ENCODE measurements at regions not wholly inside any gene's neighbourhood (a gene's known extent, or its start where the extent isn't known, plus 50 kb on each side); places are given as distances from the start of the nearest gene placed in this dataset.
"Not testable (repeated sequence)": the region's sequence is repeated elsewhere in the genome, so short reads cannot be mapped to it uniquely, and the experiment has no call there.

DNA sequence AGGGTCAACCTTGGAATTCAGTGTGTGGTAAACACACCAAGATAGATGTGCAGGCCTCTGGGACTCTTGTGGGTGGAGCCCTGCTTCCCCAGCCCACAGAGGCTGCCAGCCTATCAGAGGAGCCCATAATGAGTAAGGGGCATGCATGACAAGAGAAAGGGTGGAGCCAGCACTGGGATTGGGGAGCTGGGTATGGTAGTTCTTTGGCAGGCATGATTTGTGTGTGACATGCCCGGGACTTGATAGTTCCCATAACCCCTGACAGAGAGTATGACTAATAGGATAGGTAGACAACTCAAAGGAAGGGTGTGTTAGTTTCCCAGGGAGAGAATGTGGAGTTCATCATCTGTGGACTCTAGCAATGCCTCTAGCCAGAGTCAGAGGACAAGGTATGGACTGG, 143.0 kb downstream of the EMP1 start:
- no peak for DNase-seq

DNA sequence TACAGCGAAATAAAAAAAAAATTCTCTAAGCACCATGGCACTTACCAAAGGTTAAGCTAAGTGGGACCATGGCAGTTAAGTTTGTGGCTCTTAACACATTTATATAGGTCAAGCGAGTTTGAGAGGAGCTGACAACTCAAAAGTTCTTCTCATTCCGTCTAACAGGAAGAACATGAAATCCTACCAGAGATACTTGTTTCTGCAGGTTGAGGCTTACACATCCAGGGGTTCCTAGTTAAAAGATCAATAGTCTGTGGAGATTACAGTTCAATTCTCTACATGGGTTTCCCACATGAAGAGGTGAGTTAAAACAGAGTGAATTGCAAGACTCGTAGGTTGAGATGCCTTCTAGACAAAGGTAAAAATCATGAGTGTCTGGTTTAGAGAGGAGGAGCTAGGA, 142.6 kb downstream of the EMP1 start:
- DNase-seq: no peak

DNA sequence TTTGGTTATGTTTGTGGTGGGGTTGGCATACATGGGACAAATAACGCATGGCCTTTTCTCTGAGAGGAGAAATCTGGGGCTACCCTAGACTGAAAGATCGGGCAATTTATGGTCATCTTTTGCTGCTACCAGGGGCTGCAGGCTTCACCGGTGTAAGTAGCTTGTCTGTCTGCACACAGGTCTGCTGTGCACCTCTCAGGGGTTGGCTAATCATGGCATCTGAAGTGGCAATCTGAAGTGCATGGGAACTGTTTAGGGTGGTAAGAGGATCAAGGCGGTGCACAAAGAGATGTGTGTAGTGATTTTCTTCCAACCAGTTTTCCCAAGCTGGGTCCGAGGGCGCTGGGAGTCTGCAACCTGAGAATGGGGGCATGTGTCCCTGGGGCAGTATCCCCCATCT, 141.3 kb downstream of the EMP1 start:
- no peak for DNase-seq

DNA sequence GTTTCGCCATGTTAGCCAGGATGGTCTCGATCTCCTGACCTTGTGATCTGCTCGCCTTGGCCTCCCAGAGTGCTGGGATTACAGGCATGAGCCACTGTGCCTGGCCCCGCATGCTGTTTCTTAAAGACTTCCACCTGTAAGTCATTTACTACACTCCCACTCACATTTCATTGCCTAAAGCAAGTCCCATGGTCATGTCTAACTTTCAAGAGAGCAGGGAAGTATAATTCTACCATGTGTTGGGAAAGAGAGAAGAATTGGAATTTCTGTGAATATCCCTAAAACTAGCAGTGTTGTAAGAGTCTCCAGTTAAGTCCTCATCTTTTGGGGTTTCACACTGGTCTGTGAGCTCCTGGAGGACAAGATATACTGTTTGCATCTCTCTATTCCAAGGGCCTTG, 139.7 kb downstream of the EMP1 start:
- DNase-seq: no peak

DNA sequence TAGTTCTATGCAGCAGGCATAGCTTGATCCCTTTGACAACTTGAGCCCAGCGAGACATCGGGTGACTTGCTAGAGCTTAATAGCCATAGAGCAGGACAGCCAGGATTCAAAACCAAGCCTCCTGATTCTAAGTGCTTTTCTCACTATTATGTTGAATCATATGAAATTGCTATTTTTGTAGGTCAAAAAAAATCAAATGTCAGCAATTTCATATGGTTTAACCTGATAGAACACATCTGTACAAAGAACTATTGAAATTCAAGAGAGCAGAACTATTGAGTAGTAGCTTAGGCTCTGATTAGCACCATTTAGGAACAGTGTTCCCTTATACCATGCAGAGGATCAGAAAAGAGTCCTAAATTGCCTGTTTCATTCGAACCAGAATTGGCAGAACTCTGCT, 132.0 kb downstream of the EMP1 start:
- DNase-seq: no peak

DNA sequence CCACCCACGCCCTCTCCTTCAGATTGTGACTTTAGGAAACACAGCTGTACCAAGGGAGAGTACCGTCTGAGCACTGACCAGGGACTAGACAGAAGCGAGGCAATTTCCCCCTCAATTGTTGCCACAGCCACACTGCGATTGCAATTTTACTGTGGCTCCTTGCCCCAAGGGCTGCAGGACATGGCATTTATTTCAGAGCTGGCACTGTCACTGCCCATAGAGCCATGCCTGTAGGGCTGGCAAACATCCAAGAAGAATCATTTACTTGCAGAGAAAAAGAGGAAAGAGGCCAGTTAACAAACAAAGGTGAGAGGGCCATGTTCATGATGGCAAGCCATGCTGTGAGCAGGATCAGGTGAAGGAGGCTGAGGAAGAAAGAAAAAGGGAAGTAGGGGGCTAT, 129.6 kb downstream of the EMP1 start:
- no peak for DNase-seq

DNA sequence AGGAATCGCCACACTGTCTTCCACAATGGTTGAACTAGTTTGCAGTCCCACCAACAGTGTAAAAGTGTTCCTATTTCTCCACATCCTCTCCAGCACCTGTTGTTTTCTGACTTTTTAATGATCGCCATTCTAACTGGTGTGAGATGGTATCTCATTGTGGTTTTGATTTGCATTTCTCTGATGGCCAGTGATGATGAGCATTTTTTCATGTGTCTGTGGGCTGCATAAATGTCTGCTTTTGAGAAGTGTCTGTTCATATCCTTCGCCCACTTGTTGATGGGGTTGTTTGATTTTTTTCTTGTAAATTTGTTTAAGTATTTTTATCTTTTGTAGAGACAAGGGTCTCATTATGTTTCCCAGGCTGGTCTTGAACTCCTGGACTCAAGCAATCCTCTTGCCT, 128.5 kb downstream of the EMP1 start:
- DNase-seq: not testable (repeated sequence)

DNA sequence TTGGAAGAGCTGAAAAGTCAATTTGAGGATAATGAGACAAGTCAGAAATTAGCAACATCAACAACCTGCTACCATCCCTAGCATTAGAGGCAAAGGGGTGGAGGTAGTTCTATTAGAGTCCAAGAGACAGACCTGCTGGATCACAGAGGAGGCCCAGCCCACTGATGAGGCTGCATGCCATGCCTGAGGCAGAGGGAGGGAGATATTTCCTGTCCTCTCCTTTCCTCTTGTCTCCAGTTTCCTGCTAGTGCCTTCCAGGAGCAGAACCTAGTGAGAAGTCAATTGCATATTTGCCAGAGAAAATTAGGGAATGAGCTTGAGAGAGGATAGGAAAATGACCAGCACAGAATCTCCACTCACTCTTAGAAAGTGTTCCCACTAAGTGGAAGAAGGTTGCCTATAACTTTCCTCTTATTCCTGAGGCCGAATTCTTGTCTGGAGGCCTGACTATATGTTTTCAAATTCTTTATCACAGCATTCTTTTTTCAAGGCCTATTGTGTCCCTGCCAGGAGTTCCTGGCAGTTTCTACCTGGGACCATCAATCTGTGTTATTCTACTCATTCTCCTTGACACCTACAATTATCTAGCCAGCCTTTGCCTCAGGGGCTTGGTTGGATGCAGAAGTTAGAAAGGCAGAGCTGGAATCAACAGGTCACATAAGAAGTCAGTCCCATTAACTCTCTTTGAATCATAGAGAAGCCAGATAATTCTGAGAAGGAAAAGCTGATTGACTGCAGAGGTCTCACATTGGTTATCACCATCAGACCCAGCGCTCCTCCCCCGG, 121.9 kb downstream of the EMP1 start:
- DNase-seq: no peak

DNA sequence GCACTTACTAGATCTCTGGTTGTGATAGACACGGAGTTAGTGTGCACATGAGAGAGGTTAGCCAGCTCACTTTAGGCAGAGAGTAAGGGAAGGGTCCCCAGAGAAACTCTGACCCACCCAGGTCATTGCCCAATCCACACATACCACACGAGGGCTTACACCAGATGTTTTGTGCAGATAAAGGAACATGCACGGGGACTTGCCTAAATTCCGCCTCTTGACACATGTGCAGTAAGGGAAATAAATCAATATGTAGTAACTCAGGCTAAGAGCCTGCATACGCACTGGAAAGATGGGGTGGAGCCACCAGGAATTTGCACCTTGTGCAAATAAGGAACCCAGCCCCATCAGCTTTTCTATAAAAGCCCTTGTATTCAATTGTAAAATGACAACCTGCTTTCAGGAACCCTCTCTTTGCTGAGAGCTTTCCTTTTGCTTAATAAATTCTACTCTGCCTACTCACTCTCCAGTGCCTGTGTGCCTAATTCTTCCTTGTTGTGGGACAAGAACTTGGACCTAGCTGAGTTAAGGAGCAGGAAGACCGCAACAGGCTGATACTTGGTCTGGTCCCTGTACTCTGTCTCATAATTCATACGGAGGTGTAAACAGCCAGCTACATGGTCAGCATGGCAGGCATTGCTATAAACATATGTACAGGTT, 120.2 kb downstream of the EMP1 start:
- DNase-seq: no peak

DNA sequence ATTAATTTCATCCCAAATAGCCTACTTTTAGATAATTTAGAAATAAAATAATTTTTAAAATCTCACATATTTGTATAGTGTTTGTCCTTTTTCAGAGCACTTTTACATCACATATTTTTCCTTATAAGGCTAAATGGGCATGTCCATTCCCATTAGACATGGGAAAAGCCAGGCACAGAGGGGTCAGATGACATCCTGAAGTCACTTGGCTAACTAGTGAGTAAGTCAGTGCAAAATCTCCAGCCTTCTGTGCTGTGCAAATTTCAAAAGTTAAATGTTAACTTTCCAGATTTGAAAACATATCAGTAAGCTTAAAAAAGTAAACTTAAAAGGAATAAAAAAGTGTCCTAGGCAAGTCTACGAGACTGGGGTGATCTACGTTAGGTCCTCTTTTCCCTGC, 117.4 kb downstream of the EMP1 start:
- DNase-seq: no peak

DNA sequence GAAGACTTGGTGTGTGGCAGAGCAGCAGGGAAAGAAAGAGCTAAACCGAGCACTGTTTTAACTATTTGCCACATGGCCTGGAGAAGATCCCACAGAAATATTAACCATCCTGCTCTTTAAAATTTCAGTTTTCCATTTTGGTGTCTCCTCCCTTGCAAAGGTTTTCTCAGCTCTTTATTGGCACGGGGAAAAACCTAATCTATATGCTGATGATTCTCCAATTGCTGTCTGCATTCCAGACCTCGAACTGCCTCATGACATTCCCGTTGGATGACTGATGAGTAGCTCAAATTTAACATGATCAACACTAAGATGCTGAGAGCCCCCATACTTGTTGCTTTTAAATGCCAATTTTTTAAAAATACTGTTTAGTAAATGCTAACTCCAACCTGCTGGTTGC, 115.0 kb downstream of the EMP1 start:
- DNase-seq: no peak

DNA sequence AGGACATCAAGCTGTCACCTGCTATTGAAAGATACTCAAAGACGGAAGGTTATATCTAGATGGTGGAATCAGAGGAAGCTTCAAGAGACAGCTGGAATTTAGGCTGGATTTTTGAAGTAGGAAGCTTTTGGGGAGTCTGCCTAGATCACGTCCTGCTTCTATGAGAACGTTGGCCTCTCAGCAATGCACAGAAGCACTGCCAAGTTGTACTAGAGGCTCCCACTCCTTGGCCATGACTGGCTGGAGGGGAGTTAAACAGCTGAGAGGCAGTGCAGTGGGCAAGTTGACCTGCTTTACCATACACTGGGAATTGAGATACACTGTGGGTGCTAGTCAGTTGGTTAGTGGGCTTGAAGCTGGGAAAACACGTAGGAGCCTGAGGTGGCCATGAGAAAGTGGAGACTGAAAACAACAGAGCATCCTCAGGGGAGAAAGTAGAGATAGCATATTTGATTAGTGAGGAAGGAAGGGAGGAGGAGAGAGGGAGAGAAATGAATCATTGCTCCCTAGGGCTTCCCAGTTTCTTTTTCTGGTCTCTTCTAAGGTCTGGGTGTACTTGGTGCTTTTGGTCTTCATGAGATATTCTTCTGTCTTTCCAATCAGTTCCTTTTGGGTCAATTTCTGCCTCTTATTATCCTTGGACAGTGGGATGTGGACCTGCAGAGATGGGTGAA, 110.8 kb downstream of the EMP1 start:
- no peak for DNase-seq

DNA sequence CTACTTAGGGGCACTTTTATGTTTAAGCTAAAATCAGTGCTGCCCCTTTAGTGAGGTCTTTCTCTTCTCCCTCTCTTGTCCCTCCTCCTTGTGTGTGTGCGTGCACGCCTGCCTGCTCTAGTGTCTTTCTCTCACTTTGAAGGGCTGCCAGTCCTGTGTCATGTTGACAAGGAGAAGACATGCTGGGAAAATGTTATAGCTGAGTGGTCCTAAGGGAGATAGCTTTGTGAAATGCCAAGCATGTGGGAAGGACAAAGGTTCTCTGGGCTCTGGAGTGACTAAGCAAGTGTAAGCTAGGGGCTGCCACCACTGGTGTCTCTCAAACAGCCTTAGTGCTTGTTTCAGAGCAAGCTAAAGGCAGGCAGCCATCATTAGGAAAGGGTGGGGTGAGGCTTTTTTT, 108.4 kb downstream of the EMP1 start:
- DNase-seq: no peak

DNA sequence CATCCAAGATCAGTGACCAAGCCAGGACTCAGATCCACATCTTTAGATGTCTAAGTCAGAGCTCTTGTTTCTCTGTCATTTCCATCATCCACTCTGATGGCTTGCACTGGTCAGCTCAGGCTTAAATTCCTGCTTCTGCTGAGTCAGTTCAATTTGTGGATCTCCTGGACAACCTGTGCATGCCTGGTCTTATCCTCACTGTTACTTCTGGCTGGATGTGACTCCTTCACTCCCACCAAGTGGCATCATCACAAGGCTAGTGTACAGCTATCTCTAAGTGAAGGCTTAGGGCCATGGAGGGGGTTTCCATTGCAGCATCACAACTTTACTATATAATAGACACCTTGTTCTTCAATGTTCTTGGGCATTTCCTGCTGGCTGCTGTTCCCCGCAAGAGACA, 102.9 kb downstream of the EMP1 start:
- no peak for DNase-seq

DNA sequence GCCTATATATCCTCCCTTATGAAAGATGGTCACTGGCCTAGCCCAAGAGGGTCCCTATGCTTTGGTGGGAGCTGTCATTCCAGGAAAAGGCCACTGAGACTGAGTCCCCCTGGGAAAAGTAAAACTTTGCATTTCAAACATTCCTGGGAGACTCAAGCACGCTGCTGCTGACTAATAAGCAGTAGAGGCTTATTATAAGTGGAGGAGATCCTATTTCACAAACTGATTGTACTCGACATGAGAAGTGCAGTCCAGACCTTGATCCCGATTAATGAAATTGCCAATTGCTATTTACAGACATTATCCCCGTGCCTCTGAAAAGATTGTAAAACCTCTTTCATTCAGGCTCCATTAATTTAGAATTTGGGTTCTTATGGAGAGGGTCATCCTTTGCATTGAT, 96.6 kb downstream of the EMP1 start:
- no peak for DNase-seq

DNA sequence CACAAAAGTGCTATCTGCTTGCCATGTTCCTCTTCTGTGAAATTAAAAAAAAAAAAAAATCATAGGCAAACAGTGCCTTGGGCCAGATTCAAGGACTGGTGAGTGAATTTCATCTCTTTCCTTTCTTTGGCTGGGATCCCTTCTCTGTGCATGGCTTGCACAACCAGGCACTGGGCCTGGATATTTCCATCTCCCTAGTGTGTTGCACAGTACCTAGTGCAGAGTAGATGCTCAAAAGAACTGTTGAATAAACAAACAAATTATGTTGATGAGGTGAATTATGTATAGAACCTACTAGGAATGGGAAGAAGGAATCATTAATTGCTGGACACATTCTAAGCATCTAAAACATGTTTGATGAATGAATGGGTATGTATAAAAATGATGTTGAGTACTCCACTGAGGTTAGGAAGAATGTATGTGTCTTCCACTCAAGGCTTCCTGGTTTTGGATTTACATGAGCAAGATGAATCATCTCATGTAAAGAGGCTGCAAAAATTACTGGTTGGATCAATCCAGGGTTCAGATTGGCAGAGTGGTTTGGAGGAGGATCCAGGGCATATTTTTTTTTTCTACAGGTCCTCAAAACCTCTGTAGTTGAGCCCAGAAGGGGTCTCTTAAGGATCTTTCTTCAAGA, 93.2 kb downstream of the EMP1 start:
- no peak for DNase-seq

DNA sequence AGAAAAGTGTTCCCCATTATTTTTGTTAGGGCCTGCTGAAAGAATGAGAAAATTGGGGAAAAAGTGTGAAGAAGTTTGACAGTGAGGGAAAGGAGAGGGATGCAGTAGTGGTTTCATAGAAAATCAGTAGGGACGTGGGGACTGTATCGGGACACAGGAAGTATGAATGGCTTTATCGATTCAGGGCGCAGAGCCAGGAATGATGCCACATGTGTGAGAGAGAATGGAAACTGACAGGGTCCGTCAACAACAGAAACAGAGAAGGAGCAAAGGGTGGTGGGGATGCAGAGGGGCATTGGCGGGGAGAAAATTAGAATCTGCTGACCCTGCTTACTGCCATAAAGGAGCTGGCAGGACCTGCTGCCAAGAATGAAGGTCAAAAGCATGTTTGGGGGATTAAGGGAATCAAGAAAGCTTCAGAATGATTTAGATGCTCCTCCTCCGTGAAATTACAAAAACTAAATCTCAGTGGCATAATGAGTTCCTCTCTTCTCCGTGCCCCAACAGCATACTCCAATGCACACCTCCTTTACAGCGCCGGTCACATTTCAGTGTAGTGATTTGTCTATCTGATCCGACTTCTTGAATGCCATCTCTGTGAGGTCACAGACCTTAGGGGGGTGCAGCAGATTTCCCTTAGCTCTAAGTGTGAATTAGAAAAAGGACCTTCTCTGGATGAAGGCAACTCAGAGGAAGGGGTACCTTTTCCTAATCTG, 92.6 kb downstream of the EMP1 start:
- no peak for DNase-seq

DNA sequence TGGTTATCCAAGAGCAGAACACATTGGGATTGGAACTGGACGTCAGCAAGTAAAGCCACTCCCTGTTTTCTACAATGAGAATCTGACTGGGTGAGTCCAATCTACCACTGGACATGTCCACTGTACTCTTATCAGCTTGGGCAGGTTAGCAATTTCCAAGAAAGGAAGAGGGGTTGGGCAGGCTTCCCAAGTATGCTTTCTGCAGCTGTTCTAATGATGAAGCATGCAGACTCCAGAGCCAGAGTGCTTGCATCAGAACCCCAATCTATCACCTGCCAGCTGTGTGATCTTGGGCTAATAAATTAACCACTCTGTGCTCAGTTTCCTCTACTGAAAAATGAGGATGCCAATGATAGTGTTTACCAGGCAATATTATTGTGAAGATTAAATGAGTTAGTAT, 92.0 kb downstream of the EMP1 start:
- DNase-seq: no peak

DNA sequence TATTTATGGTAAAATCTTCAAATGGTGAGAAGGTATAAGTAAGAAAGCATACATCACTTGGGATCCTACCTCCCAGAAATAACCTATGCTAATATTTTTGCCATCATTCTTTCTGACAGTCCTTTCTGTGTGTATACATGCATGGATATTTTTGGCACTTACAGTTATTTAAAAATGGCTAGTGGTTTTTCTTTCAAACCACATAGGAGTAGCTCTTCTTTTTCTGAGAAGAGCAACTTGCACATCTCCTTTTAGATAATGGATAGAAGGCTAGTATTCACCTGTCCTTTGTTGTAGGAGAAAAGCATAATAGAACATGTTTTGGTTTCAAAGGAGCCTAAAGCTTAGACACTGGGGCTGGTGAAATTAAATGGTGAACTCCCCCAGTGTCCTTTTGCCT, 87.3 kb downstream of the EMP1 start:
- DNase-seq: no peak

DNA sequence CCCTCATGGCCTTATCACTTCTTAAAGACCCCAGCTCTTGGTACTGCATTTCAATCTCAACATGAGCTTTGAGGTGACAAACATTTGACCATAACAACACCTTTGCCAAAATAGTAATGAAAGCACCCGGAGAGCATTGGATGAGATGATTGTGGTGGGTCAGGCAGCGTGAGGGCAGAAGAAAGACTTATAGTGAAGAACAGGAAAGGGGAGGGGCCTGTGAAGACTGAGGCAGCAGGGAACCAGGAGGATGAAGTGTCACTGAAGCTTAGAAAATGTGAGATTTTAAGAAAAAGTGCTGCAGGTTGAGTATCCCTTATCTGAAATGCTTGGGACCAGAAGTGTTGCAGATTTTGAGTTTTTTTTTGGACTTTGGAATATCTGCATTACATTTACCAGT, 86.3 kb downstream of the EMP1 start:
- DNase-seq: no peak

DNA sequence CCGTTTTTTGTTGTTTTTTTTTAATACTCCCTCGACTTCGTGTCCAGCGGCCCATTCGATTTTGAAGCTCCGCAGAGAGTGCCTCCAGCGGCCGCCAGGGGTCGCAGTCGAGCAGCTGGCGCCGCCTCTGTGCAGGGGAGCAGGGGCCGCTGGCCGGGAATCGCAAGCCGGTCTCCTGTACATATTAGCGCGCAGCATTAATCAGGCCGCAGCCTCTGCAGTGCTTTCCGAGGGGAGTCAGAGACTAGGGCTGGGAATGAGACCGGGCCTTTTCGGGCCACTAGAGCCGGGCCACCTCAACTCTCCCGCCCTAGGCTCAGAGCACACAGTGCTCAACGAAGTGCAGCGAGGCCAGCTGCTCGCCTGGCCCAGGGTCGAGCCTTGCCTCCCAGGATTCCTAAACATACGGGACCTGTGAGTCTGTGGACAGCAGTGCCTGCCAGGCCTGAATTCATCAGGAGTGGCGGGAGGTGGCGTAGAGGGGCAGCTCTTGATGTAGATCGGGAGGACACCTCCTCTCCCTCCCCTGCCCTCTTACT, 81.8 kb downstream of the EMP1 start:
- peak; percentile 85 for DNase-seq

DNA sequence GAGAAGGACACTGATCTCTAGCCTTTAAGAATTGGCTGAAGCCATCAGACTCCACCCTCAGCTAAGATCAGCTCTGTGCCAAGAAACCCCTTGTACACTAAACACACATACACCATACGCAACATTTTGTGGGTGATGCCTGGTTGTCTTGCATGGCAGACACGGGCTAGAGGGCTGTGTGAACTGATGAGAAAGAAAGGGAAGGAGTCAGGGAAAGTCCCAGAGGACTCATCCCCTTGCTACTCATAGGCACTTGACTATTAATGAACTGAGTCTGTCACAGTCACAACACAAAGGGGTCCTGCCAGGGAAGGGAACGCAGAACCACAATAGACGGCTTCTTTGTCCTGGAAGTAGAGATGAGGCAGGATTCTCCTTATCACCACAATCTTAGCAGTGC, 80.8 kb downstream of the EMP1 start:
- no peak for DNase-seq
